Nucleus accumbens (tissue), 56 donors: ENCODE measurements at regions not wholly inside any gene's neighbourhood (a gene's known extent, or its start where the extent isn't known, plus 50 kb on each side); places are given as distances from the start of the nearest gene placed in this dataset.
"Not testable (repeated sequence)": the region's sequence is repeated elsewhere in the genome, so short reads cannot be mapped to it uniquely, and the experiment has no call there.

Experiments
- DNase-seq, 56 donors: peaks; one replicate each; lab custom pipeline; 2025; lab: John Stamatoyannopoulos, UW

- DNase-seq, result peak in 22 of 56 donors; percentile 5 to 33 (median 19)
Measured at GRCh38 chr2:64277101-64277849, 133.1 kb upstream of the PELI1 start.

DNA sequence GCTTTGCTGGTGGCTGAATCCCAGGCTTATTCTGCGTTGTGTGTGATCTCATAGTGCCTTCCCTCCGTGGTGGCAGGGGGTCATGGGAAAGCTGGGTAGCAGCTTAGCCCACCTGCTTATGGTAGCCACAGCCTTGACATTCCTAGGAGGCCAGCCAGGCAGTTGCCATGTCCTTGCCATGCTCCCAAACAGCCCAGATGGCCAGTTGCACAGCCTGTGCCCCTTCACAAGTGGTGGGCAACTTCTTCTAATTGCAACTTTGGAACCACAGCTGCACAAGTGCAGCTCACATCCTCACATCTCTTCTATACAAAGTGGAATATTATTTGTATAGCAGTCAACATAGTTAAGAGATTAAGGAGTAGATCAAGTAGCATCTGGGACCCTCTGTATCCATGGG lies 136.6 kb upstream of the PELI1 start:
- DNase-seq, result not testable (repeated sequence)

DNA sequence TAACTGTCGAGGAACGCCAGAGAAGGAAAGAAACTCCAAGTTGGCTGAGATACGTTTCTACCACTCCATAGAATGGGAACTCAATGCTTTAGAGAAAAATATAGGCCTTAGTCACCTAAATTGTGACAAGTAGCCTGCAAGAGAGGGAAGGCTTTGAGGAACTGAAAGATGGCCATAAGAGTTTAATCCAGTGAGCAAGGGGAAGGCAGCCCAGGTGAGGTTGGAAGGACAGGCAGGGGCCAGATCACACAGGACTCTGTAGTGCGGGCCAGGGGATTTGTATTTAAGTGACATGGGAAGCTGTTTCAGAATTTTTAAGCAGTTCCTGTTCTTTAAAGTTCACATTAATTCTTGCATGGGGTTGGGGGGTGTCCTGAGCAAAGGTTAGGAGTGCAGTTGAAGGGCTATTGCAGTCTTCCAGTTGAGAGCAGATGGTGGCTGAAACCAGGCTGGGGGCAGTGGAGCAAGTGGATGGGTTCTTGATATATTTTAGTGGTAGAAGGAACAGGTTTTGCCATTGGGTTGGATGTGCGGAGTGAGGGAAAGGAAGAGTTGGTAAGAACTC lies 138.9 kb upstream of the PELI1 start:
- no peak for DNase-seq

DNA sequence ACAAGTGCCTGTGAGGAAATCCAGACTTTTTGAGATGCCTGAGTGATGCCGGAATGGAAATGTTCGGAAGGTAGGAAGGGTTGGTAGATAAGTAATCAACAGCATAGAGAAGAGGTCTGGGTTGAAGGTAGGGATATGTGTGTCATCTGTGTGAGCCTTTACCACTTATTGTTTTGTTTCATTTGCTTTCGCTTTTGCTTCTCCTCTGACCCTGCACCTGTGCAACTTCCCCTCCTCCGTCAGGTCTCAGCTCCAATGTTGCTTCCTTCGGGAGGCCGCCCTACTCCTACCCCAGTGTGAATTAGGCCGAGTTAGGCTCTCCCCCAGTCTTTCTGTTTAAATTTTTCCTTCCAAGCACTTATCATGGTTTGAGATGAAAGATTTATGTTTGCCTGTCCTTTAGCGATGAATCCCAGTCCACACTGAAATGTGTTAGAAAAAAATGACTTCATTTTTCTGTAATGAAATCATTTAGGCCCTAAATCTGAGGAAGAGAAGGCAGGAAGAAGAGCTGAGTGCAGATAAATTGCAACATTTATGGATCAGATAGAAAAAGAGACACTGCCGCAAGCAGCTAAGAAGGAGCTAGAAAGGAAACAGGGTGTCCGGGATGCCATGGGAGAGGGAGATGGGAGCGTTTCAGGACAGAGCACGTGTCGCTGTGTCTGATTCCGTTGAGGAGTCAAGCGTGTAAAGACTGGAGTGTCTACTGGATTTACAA lies 139.6 kb upstream of the PELI1 start:
- DNase-seq, result no peak

GRCh38 chr2:64284751-64285150 lies 140.5 kb upstream of the PELI1 start:
- peak in 40 of 56 donors; percentile 5 to 70 (median 24) for DNase-seq

- no peak for DNase-seq
Measured at GRCh38 chr2:64287202-64287740, 143.1 kb upstream of the PELI1 start.

- no peak for DNase-seq
Measured at GRCh38 chr2:64288321-64289193, 144.3 kb upstream of the PELI1 start.

DNA sequence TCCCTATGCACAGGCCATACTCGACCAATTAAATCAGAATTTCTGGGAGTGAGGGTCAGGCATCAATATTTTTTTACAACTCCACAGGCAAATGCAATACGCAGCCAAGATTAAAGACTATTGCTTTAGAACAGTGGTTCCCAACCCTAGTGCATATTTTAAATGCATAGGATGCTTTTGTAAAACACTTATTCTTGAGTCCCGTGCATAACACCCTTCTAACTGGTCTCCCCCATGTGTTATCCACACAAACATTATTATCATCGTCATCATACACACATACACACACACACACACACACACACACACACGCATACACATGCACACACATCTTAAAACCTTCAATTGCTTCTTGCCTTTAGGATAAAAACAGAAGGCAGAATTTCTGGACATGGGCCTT lies 145.0 kb upstream of the PELI1 start:
- DNase-seq, result no peak

- DNase-seq, result no peak
Measured at GRCh38 chr2:64289737-64290136, 145.5 kb upstream of the PELI1 start.

DNA sequence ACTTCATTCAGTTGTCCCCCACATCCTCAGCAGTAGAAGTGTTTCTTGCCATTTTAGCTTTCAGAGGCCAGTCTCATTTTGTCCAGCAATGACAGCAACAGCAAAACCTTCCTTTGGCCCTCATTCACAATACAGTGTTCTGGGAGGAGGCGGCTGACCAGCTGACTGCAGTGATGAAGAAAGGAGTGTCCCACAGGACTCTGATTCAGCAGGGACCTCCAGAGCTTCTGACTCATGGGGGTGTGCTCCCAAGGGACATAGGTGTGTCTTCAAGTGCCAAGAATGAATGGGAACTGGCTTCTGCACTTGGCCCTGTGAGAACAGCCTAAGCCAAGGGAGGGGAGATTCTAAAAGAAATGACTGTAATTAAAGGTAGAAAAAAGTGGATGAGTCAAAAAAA lies 147.0 kb upstream of the PELI1 start:
- DNase-seq, result no peak

DNA sequence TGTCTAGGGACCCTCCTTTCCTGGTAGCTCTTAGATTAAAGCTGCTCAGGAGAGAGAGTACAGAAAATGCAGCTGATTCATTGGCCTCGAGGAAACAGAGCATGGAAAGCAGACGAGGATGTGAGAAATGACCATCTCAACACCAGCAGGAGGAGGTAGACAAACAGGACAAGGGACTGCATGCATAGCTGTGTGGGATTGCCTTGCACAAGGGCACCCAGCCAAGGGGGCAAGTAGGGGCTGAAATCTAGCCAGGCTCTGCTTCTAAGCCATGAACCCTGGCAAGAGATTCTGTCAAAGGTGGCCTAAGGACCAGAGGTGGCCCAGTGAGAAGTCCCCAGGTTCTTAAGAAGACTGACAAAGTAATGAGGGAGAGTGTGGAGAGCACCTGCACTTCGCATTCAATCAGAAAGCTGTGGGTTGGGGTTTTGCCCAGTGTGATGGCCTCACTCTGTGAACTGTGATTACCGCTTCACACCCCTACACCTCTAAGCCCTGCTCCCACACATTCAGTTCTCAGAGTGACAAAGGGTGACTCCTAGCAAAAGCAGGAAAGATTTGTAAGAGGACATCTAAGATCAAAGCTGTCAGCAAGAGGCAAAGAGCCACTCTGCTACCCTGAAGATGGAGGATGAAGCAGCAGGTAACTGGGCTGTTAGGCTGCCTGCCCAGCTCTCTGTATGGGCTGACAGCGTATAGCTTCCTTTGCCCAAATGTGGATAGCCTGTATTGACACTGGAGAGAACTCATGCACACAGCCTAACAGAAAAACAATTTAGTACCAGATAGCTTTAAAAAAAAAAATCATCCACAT lies 151.3 kb upstream of the PELI1 start:
- DNase-seq, result no peak

DNA sequence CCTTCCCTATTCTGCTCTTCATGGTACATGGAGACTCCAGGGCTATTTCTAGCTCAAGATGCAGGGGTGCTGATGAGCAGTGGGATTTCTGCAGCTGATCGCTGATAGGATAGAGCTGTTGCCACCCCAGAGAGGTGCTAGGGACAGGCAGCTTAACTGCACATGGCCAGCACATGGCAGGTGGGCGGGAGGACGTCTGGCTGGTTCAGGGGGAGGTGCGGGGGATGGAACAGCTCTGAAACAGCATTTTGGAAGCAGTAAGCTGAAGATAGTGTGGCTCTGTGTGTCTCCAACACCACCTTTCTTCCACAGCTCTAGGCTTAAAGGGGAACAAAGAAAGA lies 151.9 kb upstream of the PELI1 start:
- DNase-seq, result peak in 44 of 56 donors; percentile 5 to 75 (median 41)

- no peak for DNase-seq
Measured at GRCh38 chr2:64296695-64297346, 152.6 kb upstream of the PELI1 start.

DNA sequence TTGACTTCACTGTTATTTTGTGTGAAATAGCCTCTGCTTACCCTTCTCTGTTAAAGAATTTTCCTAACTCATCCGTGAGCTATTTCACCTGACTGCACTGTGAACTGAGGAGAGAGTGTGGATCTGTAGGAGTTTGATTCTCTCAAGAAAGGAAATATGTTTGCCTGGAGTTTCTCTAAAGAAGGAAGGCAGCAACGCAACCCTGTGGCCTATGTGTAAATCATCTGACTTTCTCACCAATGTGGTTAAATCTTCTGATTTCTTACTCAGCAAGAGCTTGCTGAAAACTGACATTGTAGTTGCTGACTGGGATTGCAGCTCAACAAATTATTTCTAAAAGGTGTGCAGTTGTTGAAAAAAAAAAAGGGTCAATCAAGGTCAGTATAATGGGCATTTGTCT lies 153.9 kb upstream of the PELI1 start:
- no peak for DNase-seq

- no peak for DNase-seq
Measured at GRCh38 chr2:64300066-64300465, 153.9 kb upstream of the LGALSL start.

GRCh38 chr2:64303250-64303649 lies 150.7 kb upstream of the LGALSL start:
- DNase-seq, result no peak

GRCh38 chr2:64307421-64307820 lies 146.5 kb upstream of the LGALSL start:
- no peak for DNase-seq

DNA sequence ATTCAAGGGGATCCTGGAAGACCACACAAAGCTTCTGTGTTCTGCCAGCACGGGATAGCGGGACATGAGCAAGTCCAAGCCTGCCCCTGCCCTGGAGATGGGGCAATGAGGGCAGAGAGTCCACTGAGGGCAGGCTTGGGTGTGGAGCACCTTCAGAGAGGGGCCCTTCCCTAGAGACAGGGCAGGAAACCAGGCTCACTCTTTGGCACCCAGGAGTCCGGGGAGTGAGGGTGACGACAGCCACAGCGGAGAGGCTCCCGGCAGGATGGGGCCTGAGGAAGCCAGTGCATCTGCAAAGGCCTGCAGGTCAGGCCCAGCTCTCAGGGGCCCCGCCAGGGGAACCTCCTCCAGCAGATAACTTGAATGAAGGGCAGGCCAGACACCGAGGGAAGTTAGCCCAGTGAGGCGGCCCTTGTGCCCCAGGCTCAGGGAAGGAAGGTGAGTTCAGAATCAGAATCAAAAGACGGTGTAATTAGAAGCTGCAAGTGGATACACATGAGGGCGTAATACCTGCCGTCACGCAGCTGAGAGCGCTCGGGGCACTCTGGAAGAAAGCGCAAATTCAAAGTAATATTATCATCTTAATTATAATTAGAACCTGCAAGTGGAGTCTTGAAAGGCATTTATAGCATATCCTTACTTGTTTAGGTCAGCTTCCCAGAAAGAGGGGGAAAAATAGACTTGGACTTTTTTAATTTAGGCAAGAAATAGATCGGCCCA lies 142.6 kb upstream of the LGALSL start:
- no peak for DNase-seq
